CD14-positive monocyte (primary cell): ENCODE measurements at regions not wholly inside any gene's neighbourhood (a gene's known extent, or its start where the extent isn't known, plus 50 kb on each side); places are given as distances from the start of the nearest gene placed in this dataset.
A peak's percentile ranks its signal among the peaks of the same experiment; 100 is the strongest.

ENCODE experiments used
- DNase-seq, 3 donors: peaks; one replicate each; pipeline ENCODE4 v3.0.0-alpha.2; 2011 to 2022
- H2AFZ ChIP-seq: 2 replicates; pipeline ENCODE4 v1.6.0; 2012; ENCODE audit warnings: mild to moderate bottlenecking, low read depth, low read length, inconsistent platforms; ENCODE audit not compliant: insufficient read depth, poor library complexity, severe bottlenecking
- H3K27ac ChIP-seq, 2 donors: 1 replicate in 1 of 2; 2 replicates in 1 of 2; pipeline ENCODE4 v1.5.1; 2012 to 2013; ENCODE audit warnings: low read length in 2 of 2, control low read depth in 1 of 2, inconsistent platforms in 1 of 2, low read depth in 1 of 2, mild to moderate bottlenecking in 1 of 2
- H3K27me3 ChIP-seq, 2 donors: one replicate each; pipeline versions ENCODE4 v1.6.0 to v1.6.1; 2011 to 2013; ENCODE audit warnings: low read length in 2 of 2; ENCODE audit not compliant: control insufficient read depth in 2 of 2, insufficient read depth in 2 of 2
- H3K36me3 ChIP-seq, 2 donors: replicated peaks in 1 of 2; 1 replicate in 1 of 2; 2 replicates in 1 of 2; pipeline versions ENCODE4 v1.5.1 to v1.6.1; 2012 to 2013; ENCODE audit warnings: low read length in 2 of 2, control low read depth in 1 of 2, inconsistent platforms in 1 of 2, mild to moderate bottlenecking in 1 of 2; ENCODE audit not compliant: insufficient read depth in 2 of 2, control insufficient read depth in 1 of 2
- H3K4me1 ChIP-seq, 2 donors: 1 replicate in 1 of 2; 2 replicates in 1 of 2; pipeline versions ENCODE4 v1.5.1 to v1.6.1; 2012 to 2013; ENCODE audit warnings: low read length in 2 of 2, control low read depth in 1 of 2, inconsistent platforms in 1 of 2, mild to moderate bottlenecking in 1 of 2, moderate library complexity in 1 of 2; ENCODE audit not compliant: insufficient read depth in 2 of 2, control insufficient read depth in 1 of 2
- H3K4me2 ChIP-seq: replicated peaks from 2 replicates; pipeline ENCODE3; 2012; ENCODE audit warnings: low read length, moderate library complexity, mild to moderate bottlenecking; ENCODE audit not compliant: poor library complexity, severe bottlenecking; ENCODE audit errors: extremely low read depth
- H3K4me3 ChIP-seq, 3 experiments: fragments of 200-600 bp in 1 of 3; sonication (generic) in 1 of 3; replicated peaks in 1 of 3; 1 replicate in 2 of 3; 2 replicates in 1 of 3; pipeline ENCODE4 v1.5.1; 2011 to 2013; ENCODE audit warnings: low read length in 3 of 3, mild to moderate bottlenecking in 3 of 3, control low read depth in 2 of 3, low read depth in 2 of 3, inconsistent platforms in 1 of 3, moderate library complexity in 1 of 3
- H3K79me2 ChIP-seq: 2 replicates; pipeline ENCODE4 v1.6.0; 2012; ENCODE audit warnings: mild to moderate bottlenecking, control low read depth, inconsistent platforms, low read length, moderate library complexity; ENCODE audit not compliant: insufficient read depth
- H3K9ac ChIP-seq: 2 replicates; pipeline ENCODE4 v1.6.0; 2017; ENCODE audit warnings: low read length, mild to moderate bottlenecking; ENCODE audit not compliant: insufficient read depth, poor library complexity, severe bottlenecking
- H3K9me3 ChIP-seq, 2 donors: replicated peaks in 1 of 2; 1 replicate in 1 of 2; 2 replicates in 1 of 2; pipeline versions ENCODE4 v1.5.1 to v1.6.1; 2012 to 2013; ENCODE audit warnings: low read length in 2 of 2, control low read depth in 1 of 2; ENCODE audit not compliant: control insufficient read depth in 1 of 2, insufficient read depth in 1 of 2
- H4K20me1 ChIP-seq: 2 replicates; pipeline ENCODE4 v1.6.0; 2012; ENCODE audit warnings: mild to moderate bottlenecking, low read length, control low read depth, moderate library complexity; ENCODE audit not compliant: insufficient read depth
- H3K27ac Mint-ChIP-seq, 7 donors: one replicate each; pipeline ENCODE4 v1.8.0; 2020; ENCODE audit warnings: mild to moderate bottlenecking in 7 of 7, mixed read lengths in 7 of 7, moderate library complexity in 6 of 7, inconsistent platforms in 2 of 7
- H3K27me3 Mint-ChIP-seq, 3 donors: one replicate each; pipeline ENCODE4 v1.8.0; 2021 to 2022; ENCODE audit warnings: low read depth in 3 of 3, mild to moderate bottlenecking in 3 of 3, mixed read lengths in 3 of 3, moderate library complexity in 3 of 3, inconsistent platforms in 1 of 3
- H3K36me3 Mint-ChIP-seq, 2 donors: one replicate each; pipeline ENCODE4 v1.8.0; 2020; ENCODE audit warnings: mixed read lengths in 2 of 2, inconsistent platforms in 1 of 2, mild to moderate bottlenecking in 1 of 2
- H3K4me1 Mint-ChIP-seq: one replicate; pipeline ENCODE4 v1.8.0; 2020; ENCODE audit warnings: mild to moderate bottlenecking, mixed read lengths
- H3K4me3 Mint-ChIP-seq, 2 donors: one replicate each; pipeline ENCODE4 v1.8.0; 2020; ENCODE audit warnings: mild to moderate bottlenecking in 2 of 2, mixed read lengths in 2 of 2, moderate library complexity in 1 of 2
- H3K9me3 Mint-ChIP-seq, 7 donors: one replicate each; pipeline ENCODE4 v1.8.0; 2020 to 2022; ENCODE audit warnings: mixed read lengths in 7 of 7, mild to moderate bottlenecking in 6 of 7, moderate library complexity in 6 of 7, inconsistent platforms in 2 of 7
- CTCF ChIP-seq: fragments of 200-600 bp; IDR thresholded peaks from one replicate; pipeline ENCODE4 v1.8.0; 2022; ENCODE audit warnings: antibody characterized with exemption, mild to moderate bottlenecking
- WGBS: methylation state at CpG from one replicate; pipeline ENCODE4 v1.1.5; 2013; ENCODE audit warnings: missing lambda C conversion rate; ENCODE audit not compliant: insufficient coverage; 5-methylcytosine and 5-hydroxymethylcytosine counted together
- intact Hi-C, 2 donors: fragments of 100-400 bp; cut with micrococcal nuclease; formaldehyde crosslinking; loops; one replicate each; pipeline versions ENCODE4 v1.15.0 to v1.15.1; 2023

- intact Hi-C loops, result no loop called here
- TF ChIP-seq CTCF, result no peak
- no peaks in the 10 kb centered on the region for H3K4me1 Mint-ChIP-seq
- no peak overlapping the region for H3K27ac ChIP-seq
- H3K4me1 ChIP-seq, result no peaks in the 10 kb centered on the region
- H3K36me3 ChIP-seq, result no peaks in the 10 kb centered on the region
- H4K20me1 ChIP-seq, result no peaks in the 10 kb centered on the region
- H3K27ac Mint-ChIP-seq, result peak overlapping the region in 1 of 7 donors; percentile 11
- H3K79me2 ChIP-seq, result no peaks in the 10 kb centered on the region
- H3K4me3 ChIP-seq, result no peak overlapping the region
- H3K27me3 Mint-ChIP-seq, result peaks cover 0 to 1% (median 0%) of the 10 kb centered on the region in 3 donors
- peaks cover 0 to 12% (median 9%) of the 10 kb centered on the region in 7 donors for H3K9me3 Mint-ChIP-seq
- no peak overlapping the region for H3K4me2 ChIP-seq
- WGBS, result no CpG with 5 or more reads among the region's 2 CpGs
- no peak overlapping the region for H3K9ac ChIP-seq
- H3K27me3 ChIP-seq, result no peaks in the 10 kb centered on the region
- peaks cover 8 to 9% of the 10 kb centered on the region in 2 donors for H3K9me3 ChIP-seq
- no peak for DNase-seq
- H2AFZ ChIP-seq, result no peak overlapping the region
- H3K4me3 Mint-ChIP-seq, result no peak overlapping the region
- no peaks in the 10 kb centered on the region for H3K36me3 Mint-ChIP-seq
Measured at GRCh38 chr5:82850393-82850792, 226.8 kb downstream of the TMEM167A start.

- H3K36me3 Mint-ChIP-seq, result no peaks in the 10 kb centered on the region
- no peak overlapping the region for H3K27ac Mint-ChIP-seq
- H3K4me3 Mint-ChIP-seq, result no peak overlapping the region
- H3K4me2 ChIP-seq, result no peak overlapping the region
- no peaks in the 10 kb centered on the region for H4K20me1 ChIP-seq
- H2AFZ ChIP-seq, result no peak overlapping the region
- no peak overlapping the region for H3K4me3 ChIP-seq
- H3K9ac ChIP-seq, result no peak overlapping the region
- H3K4me1 ChIP-seq, result no peaks in the 10 kb centered on the region
- H3K9me3 ChIP-seq, result peaks cover 8 to 9% of the 10 kb centered on the region in 2 donors
- no peaks in the 10 kb centered on the region for H3K27me3 ChIP-seq
- H3K27ac ChIP-seq, result no peak overlapping the region
- H3K4me1 Mint-ChIP-seq, result no peaks in the 10 kb centered on the region
- intact Hi-C loops, result no loop called here
- no peak for DNase-seq
- H3K27me3 Mint-ChIP-seq, result peaks cover 0 to 1% (median 0%) of the 10 kb centered on the region in 3 donors
- H3K79me2 ChIP-seq, result no peaks in the 10 kb centered on the region
- no peaks in the 10 kb centered on the region for H3K36me3 ChIP-seq
- TF ChIP-seq CTCF, result no peak
- H3K9me3 Mint-ChIP-seq, result peaks cover 0 to 15% (median 10%) of the 10 kb centered on the region in 7 donors
Measured at GRCh38 chr5:82849885-82850284, 227.3 kb downstream of the TMEM167A start.
